ENCODE measurements at regions not wholly inside any gene's neighbourhood (a gene's known extent, or its start where the extent isn't known, plus 50 kb on each side); places are given as distances from the start of the nearest gene placed in this dataset.

DNA sequence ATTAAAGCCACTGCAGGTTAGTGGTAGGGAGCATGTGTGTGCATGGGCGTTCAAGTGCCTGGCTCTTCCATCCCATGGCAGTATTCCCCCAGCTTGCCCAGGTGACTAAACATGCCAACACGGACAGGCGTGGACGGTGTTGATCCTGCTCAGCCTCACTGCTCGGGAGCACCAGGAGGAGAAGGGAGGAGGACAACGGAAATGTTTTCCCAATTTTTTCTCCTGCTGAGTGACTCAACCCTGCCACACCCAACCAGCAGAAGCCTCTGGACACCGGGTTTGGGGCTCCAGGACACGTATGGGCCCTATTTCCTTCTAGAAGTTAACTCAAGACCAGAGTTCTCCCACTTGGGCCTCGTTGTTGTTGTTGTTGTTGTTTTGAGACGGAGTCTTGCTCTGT lies 139.1 kb downstream of the CYP26B1 start:
- Histone ChIP-seq H3K27me3 (ENCODE audit: insufficient read depth) (no peaks in the 10 kb centered on the region), H3K4me2 (no peak overlapping the region), H3K9me2 (ENCODE audit: insufficient read depth) (no peaks in the 10 kb centered on the region), H3K27ac (ENCODE audit: low read depth) (no peak overlapping the region), H3F3A (replicated peaks; ENCODE audit: low read depth) (no peaks in the 10 kb centered on the region), H3K36me3 (ENCODE audit: insufficient read depth) (no peaks in the 10 kb centered on the region), H3K79me2 (replicated peaks; ENCODE audit: insufficient read depth) (no peaks in the 10 kb centered on the region), H3K4me3 (no peak overlapping the region), H3K4me1 (ENCODE audit: insufficient read depth) (no peaks in the 10 kb centered on the region), H2AFZ (no peak overlapping the region), H4K20me1 (replicated peaks; ENCODE audit: insufficient read depth) (no peaks in the 10 kb centered on the region)
- no peak overlapping the region for H3K27ac Mint-ChIP-seq
- H3K9me3 Mint-ChIP-seq = no peaks in the 10 kb centered on the region
- H3K4me3 Mint-ChIP-seq = no peak overlapping the region
- no peaks in the 10 kb centered on the region; the same call in 2 of the 3 replicates for H3K36me3 Mint-ChIP-seq (ENCODE audit: low read depth)
- ATAC-seq (no peak), DNase-seq (ENCODE audit: low spot score) (no peak)
- peaks cover 13% of the 10 kb centered on the region for H3K4me1 Mint-ChIP-seq
- H3K27me3 Mint-ChIP-seq (ENCODE audit: insufficient read depth, low read depth, poor library complexity) = peaks cover 2% of the 10 kb centered on the region
- TF ChIP-seq, protein P1, sequence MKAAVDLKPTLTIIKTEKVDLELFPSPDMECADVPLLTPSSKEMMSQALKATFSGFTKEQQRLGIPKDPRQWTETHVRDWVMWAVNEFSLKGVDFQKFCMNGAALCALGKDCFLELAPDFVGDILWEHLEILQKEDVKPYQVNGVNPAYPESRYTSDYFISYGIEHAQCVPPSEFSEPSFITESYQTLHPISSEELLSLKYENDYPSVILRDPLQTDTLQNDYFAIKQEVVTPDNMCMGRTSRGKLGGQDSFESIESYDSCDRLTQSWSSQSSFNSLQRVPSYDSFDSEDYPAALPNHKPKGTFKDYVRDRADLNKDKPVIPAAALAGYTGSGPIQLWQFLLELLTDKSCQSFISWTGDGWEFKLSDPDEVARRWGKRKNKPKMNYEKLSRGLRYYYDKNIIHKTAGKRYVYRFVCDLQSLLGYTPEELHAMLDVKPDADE (IDR thresholded peaks at IDR 0.05) = no peak
- TF ChIP-seq REST (IDR thresholded peaks at IDR 0.05; ENCODE audit: unreplicated experiment) (no peak), JUNB (IDR thresholded peaks at IDR 0.05; ENCODE audit: unreplicated experiment) (no peak), ZNF331 (CRISPR knock-in tag; IDR thresholded peaks at IDR 0.05; ENCODE audit: low read depth) (no peak)

DNA sequence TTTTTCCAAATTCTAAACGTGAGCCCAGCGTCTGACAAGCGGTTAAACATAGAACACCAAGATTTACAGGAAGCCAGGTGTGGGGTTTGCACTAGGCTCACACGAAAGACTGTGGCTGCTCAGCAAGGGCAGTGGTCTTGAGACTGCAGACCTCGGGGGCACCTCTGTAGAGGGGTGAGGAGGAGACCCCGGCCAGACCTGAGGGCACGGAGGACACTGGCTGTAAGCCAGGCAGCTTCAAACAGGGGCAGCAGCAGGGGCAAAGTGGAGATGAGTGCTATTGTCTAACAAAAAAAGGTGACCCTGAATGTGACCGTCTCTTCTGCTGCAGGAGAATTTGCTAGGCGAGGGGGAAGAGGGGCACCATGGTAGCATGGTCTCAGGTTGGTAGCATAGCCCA lies 140.3 kb downstream of the CYP26B1 start:
- peaks cover 2% of the 10 kb centered on the region for H3K27me3 Mint-ChIP-seq (ENCODE audit: insufficient read depth, low read depth, poor library complexity)
- H3K9me2 ChIP-seq (ENCODE audit: insufficient read depth) = no peaks in the 10 kb centered on the region
- no peak overlapping the region for H3K27ac ChIP-seq (ENCODE audit: low read depth)
- H3K4me3 ChIP-seq = no peak overlapping the region
- H3F3A ChIP-seq (replicated peaks; ENCODE audit: low read depth) = no peaks in the 10 kb centered on the region
- peaks cover 11% of the 10 kb centered on the region for H3K4me1 Mint-ChIP-seq
- H2AFZ ChIP-seq = peak overlapping the region; percentile 56; the same call in 1 of the 2 replicates
- no peaks in the 10 kb centered on the region for H3K79me2 ChIP-seq (replicated peaks; ENCODE audit: insufficient read depth)
- H3K4me2 ChIP-seq = no peak overlapping the region
- no peaks in the 10 kb centered on the region for H3K36me3 ChIP-seq (ENCODE audit: insufficient read depth)
- H4K20me1 ChIP-seq (replicated peaks; ENCODE audit: insufficient read depth) = no peaks in the 10 kb centered on the region
- no peaks in the 10 kb centered on the region for H3K4me1 ChIP-seq (ENCODE audit: insufficient read depth)
- no peaks in the 10 kb centered on the region for H3K27me3 ChIP-seq (ENCODE audit: insufficient read depth)
- ATAC-seq (no peak), DNase-seq (ENCODE audit: low spot score) (no peak)
- no peaks in the 10 kb centered on the region; the same call in 2 of the 3 replicates for H3K36me3 Mint-ChIP-seq (ENCODE audit: low read depth)
- H3K4me3 Mint-ChIP-seq = no peak overlapping the region
- H3K9me3 Mint-ChIP-seq = no peaks in the 10 kb centered on the region
- no peak overlapping the region for H3K27ac Mint-ChIP-seq
- TF ChIP-seq EZH2phosphoT487 (IDR thresholded peaks at IDR 0.05; ENCODE audit: unreplicated experiment) (no peak), ZNF114 (CRISPR knock-in tag; IDR thresholded peaks at IDR 0.05) (no peak), REST (IDR thresholded peaks at IDR 0.05; ENCODE audit: unreplicated experiment) (no peak), NANOG (IDR thresholded peaks at IDR 0.05; ENCODE audit: borderline replicate concordance) (no peak)
- TF ChIP-seq, protein P2, sequence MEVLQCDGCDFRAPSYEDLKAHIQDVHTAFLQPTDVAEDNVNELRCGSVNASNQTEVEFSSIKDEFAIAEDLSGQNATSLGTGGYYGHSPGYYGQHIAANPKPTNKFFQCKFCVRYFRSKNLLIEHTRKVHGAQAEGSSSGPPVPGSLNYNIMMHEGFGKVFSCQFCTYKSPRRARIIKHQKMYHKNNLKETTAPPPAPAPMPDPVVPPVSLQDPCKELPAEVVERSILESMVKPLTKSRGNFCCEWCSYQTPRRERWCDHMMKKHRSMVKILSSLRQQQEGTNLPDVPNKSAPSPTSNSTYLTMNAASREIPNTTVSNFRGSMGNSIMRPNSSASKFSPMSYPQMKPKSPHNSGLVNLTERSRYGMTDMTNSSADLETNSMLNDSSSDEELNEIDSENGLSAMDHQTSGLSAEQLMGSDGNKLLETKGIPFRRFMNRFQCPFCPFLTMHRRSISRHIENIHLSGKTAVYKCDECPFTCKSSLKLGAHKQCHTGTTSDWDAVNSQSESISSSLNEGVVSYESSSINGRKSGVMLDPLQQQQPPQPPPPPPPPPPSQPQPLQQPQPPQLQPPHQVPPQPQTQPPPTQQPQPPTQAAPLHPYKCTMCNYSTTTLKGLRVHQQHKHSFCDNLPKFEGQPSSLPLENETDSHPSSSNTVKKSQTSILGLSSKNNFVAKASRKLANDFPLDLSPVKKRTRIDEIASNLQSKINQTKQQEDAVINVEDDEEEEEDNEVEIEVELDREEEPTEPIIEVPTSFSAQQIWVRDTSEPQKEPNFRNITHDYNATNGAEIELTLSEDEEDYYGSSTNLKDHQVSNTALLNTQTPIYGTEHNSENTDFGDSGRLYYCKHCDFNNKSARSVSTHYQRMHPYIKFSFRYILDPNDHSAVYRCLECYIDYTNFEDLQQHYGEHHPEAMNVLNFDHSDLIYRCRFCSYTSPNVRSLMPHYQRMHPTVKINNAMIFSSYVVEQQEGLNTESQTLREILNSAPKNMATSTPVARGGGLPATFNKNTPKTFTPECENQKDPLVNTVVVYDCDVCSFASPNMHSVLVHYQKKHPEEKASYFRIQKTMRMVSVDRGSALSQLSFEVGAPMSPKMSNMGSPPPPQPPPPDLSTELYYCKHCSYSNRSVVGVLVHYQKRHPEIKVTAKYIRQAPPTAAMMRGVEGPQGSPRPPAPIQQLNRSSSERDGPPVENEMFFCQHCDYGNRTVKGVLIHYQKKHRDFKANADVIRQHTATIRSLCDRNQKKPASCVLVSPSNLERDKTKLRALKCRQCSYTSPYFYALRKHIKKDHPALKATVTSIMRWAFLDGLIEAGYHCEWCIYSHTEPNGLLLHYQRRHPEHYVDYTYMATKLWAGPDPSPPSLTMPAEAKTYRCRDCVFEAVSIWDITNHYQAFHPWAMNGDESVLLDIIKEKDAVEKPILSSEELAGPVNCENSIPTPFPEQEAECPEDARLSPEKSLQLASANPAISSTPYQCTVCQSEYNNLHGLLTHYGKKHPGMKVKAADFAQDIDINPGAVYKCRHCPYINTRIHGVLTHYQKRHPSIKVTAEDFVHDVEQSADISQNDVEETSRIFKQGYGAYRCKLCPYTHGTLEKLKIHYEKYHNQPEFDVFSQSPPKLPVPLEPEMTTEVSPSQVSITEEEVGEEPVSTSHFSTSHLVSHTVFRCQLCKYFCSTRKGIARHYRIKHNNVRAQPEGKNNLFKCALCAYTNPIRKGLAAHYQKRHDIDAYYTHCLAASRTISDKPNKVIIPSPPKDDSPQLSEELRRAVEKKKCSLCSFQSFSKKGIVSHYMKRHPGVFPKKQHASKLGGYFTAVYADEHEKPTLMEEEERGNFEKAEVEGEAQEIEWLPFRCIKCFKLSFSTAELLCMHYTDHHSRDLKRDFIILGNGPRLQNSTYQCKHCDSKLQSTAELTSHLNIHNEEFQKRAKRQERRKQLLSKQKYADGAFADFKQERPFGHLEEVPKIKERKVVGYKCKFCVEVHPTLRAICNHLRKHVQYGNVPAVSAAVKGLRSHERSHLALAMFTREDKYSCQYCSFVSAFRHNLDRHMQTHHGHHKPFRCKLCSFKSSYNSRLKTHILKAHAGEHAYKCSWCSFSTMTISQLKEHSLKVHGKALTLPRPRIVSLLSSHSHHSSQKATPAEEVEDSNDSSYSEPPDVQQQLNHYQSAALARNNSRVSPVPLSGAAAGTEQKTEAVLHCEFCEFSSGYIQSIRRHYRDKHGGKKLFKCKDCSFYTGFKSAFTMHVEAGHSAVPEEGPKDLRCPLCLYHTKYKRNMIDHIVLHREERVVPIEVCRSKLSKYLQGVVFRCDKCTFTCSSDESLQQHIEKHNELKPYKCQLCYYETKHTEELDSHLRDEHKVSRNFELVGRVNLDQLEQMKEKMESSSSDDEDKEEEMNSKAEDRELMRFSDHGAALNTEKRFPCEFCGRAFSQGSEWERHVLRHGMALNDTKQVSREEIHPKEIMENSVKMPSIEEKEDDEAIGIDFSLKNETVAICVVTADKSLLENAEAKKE (CRISPR knock-in tag; IDR thresholded peaks at IDR 0.05) = no peak
